ENCODE measurements at regions not wholly inside any gene's neighbourhood (a gene's known extent, or its start where the extent isn't known, plus 50 kb on each side); places are given as distances from the start of the nearest gene placed in this dataset.

- Histone ChIP-seq H3K9me3 (ENCODE audit: low read length) (no peaks in the 10 kb centered on the region), H3K27ac (ENCODE audit: low read depth, low read length) (no peak overlapping the region), H3K9ac (ENCODE audit: low read length) (no peak overlapping the region), H3K4me1 (ENCODE audit: insufficient read depth, low read length) (no peaks in the 10 kb centered on the region), H3K27me3 (ENCODE audit: control insufficient read depth in 1 of 2, insufficient read depth in 2 of 2, low read length in 2 of 2) (no peaks in the 10 kb centered on the region), H3K36me3 (ENCODE audit: insufficient read depth, low read length) (no peaks in the 10 kb centered on the region), H3K4me3 (ENCODE audit: low read depth in 1 of 2, low read length in 2 of 2) (no peak overlapping the region)
These were observed 1219.8 kb upstream of the RAG2 start for GRCh38 chr11:37817727-37818270.

GRCh38 chr11:37812281-37812880 lies 1214.3 kb upstream of the RAG2 start:
- Histone ChIP-seq H3K4me3 (ENCODE audit: low read depth in 1 of 2, low read length in 2 of 2) (no peak overlapping the region), H3K27me3 (ENCODE audit: control insufficient read depth in 1 of 2, insufficient read depth in 2 of 2, low read length in 2 of 2) (no peaks in the 10 kb centered on the region), H3K36me3 (ENCODE audit: insufficient read depth, low read length) (no peaks in the 10 kb centered on the region), H3K4me1 (ENCODE audit: insufficient read depth, low read length) (no peaks in the 10 kb centered on the region), H3K9ac (ENCODE audit: low read length) (no peak overlapping the region), H3K9me3 (ENCODE audit: low read length) (no peaks in the 10 kb centered on the region), H3K27ac (ENCODE audit: low read depth, low read length) (no peak overlapping the region)

GRCh38 chr11:37811349-37811748 lies 1213.3 kb upstream of the RAG2 start:
- no peak overlapping the region for H3K27ac ChIP-seq (ENCODE audit: low read depth, low read length)
- H3K36me3 ChIP-seq (ENCODE audit: insufficient read depth, low read length): no peaks in the 10 kb centered on the region
- H3K4me3 ChIP-seq (ENCODE audit: low read depth in 1 of 2, low read length in 2 of 2): no peak overlapping the region
- no peaks in the 10 kb centered on the region for H3K9me3 ChIP-seq (ENCODE audit: low read length)
- H3K9ac ChIP-seq (ENCODE audit: low read length): no peak overlapping the region
- H3K27me3 ChIP-seq (ENCODE audit: control insufficient read depth in 1 of 2, insufficient read depth in 2 of 2, low read length in 2 of 2): no peaks in the 10 kb centered on the region
- no peaks in the 10 kb centered on the region for H3K4me1 ChIP-seq (ENCODE audit: insufficient read depth, low read length)

GRCh38 chr11:37804666-37805065 lies 1206.6 kb upstream of the RAG2 start:
- H3K4me1 ChIP-seq (ENCODE audit: insufficient read depth, low read length): no peaks in the 10 kb centered on the region
- no peak overlapping the region for H3K9ac ChIP-seq (ENCODE audit: low read length)
- H3K27ac ChIP-seq (ENCODE audit: low read depth, low read length): no peak overlapping the region
- H3K27me3 ChIP-seq (ENCODE audit: control insufficient read depth in 1 of 2, insufficient read depth in 2 of 2, low read length in 2 of 2): no peaks in the 10 kb centered on the region
- H3K4me3 ChIP-seq (ENCODE audit: low read depth in 1 of 2, low read length in 2 of 2): no peak overlapping the region
- H3K36me3 ChIP-seq (ENCODE audit: insufficient read depth, low read length): no peaks in the 10 kb centered on the region
- H3K9me3 ChIP-seq (ENCODE audit: low read length): no peaks in the 10 kb centered on the region

GRCh38 chr11:37788141-37788877 lies 1190.3 kb upstream of the RAG2 start:
- no peaks in the 10 kb centered on the region for H3K4me1 ChIP-seq (ENCODE audit: insufficient read depth, low read length)
- H3K4me3 ChIP-seq (ENCODE audit: low read depth in 1 of 2, low read length in 2 of 2): no peak overlapping the region
- H3K27me3 ChIP-seq (ENCODE audit: control insufficient read depth in 1 of 2, insufficient read depth in 2 of 2, low read length in 2 of 2): no peaks in the 10 kb centered on the region
- H3K27ac ChIP-seq (ENCODE audit: low read depth, low read length): no peak overlapping the region
- no peak overlapping the region for H3K9ac ChIP-seq (ENCODE audit: low read length)
- no peaks in the 10 kb centered on the region for H3K36me3 ChIP-seq (ENCODE audit: insufficient read depth, low read length)
- no peaks in the 10 kb centered on the region for H3K9me3 ChIP-seq (ENCODE audit: low read length)

- H3K27me3 ChIP-seq (ENCODE audit: control insufficient read depth in 1 of 2, insufficient read depth in 2 of 2, low read length in 2 of 2): no peaks in the 10 kb centered on the region
- no peak overlapping the region for H3K27ac ChIP-seq (ENCODE audit: low read depth, low read length)
- no peaks in the 10 kb centered on the region for H3K4me1 ChIP-seq (ENCODE audit: insufficient read depth, low read length)
- no peaks in the 10 kb centered on the region for H3K36me3 ChIP-seq (ENCODE audit: insufficient read depth, low read length)
- no peak overlapping the region for H3K4me3 ChIP-seq (ENCODE audit: low read depth in 1 of 2, low read length in 2 of 2)
- H3K9ac ChIP-seq (ENCODE audit: low read length): no peak overlapping the region
- H3K9me3 ChIP-seq (ENCODE audit: low read length): no peaks in the 10 kb centered on the region
These were observed 1188.2 kb upstream of the RAG2 start for GRCh38 chr11:37786214-37786755.

- H3K9ac ChIP-seq (ENCODE audit: low read length): no peak overlapping the region
- H3K27ac ChIP-seq (ENCODE audit: low read depth, low read length): no peak overlapping the region
- no peaks in the 10 kb centered on the region for H3K27me3 ChIP-seq (ENCODE audit: control insufficient read depth in 1 of 2, insufficient read depth in 2 of 2, low read length in 2 of 2)
- no peaks in the 10 kb centered on the region for H3K36me3 ChIP-seq (ENCODE audit: insufficient read depth, low read length)
- no peak overlapping the region for H3K4me3 ChIP-seq (ENCODE audit: low read depth in 1 of 2, low read length in 2 of 2)
- H3K9me3 ChIP-seq (ENCODE audit: low read length): no peaks in the 10 kb centered on the region
- no peaks in the 10 kb centered on the region for H3K4me1 ChIP-seq (ENCODE audit: insufficient read depth, low read length)
These were observed 1176.4 kb upstream of the RAG2 start for GRCh38 chr11:37774441-37774840.

- Histone ChIP-seq H3K27ac (ENCODE audit: low read depth, low read length) (no peak overlapping the region), H3K4me1 (ENCODE audit: insufficient read depth, low read length) (no peaks in the 10 kb centered on the region), H3K27me3 (ENCODE audit: control insufficient read depth in 1 of 2, insufficient read depth in 2 of 2, low read length in 2 of 2) (no peaks in the 10 kb centered on the region), H3K36me3 (ENCODE audit: insufficient read depth, low read length) (no peaks in the 10 kb centered on the region), H3K4me3 (ENCODE audit: low read depth in 1 of 2, low read length in 2 of 2) (no peak overlapping the region), H3K9me3 (ENCODE audit: low read length) (no peaks in the 10 kb centered on the region), H3K9ac (ENCODE audit: low read length) (no peak overlapping the region)
These were observed 1172.1 kb upstream of the RAG2 start for GRCh38 chr11:37770145-37770544.

GRCh38 chr11:37762079-37762478 lies 1164.0 kb upstream of the RAG2 start:
- H3K9me3 ChIP-seq (ENCODE audit: low read length): no peaks in the 10 kb centered on the region
- no peaks in the 10 kb centered on the region for H3K36me3 ChIP-seq (ENCODE audit: insufficient read depth, low read length)
- no peaks in the 10 kb centered on the region for H3K27me3 ChIP-seq (ENCODE audit: control insufficient read depth in 1 of 2, insufficient read depth in 2 of 2, low read length in 2 of 2)
- no peak overlapping the region for H3K27ac ChIP-seq (ENCODE audit: low read depth, low read length)
- no peaks in the 10 kb centered on the region for H3K4me1 ChIP-seq (ENCODE audit: insufficient read depth, low read length)
- H3K4me3 ChIP-seq (ENCODE audit: low read depth in 1 of 2, low read length in 2 of 2): no peak overlapping the region
- no peak overlapping the region for H3K9ac ChIP-seq (ENCODE audit: low read length)

GRCh38 chr11:37755521-37755920 lies 1157.5 kb upstream of the RAG2 start:
- Histone ChIP-seq H3K27me3 (ENCODE audit: control insufficient read depth in 1 of 2, insufficient read depth in 2 of 2, low read length in 2 of 2) (no peaks in the 10 kb centered on the region), H3K27ac (ENCODE audit: low read depth, low read length) (no peak overlapping the region)

GRCh38 chr11:37748641-37749040 lies 1150.6 kb upstream of the RAG2 start:
- H3K9me3 ChIP-seq (ENCODE audit: low read length): no peaks in the 10 kb centered on the region
- H3K27ac ChIP-seq (ENCODE audit: low read depth, low read length): no peak overlapping the region
- H3K36me3 ChIP-seq (ENCODE audit: insufficient read depth, low read length): no peaks in the 10 kb centered on the region

More at GRCh38 chr11:37755521-37755920, 1157.5 kb upstream of the RAG2 start:
- Histone ChIP-seq H3K36me3 (ENCODE audit: insufficient read depth, low read length) (no peaks in the 10 kb centered on the region), H3K4me3 (ENCODE audit: low read depth in 1 of 2, low read length in 2 of 2) (no peak overlapping the region), H3K9ac (ENCODE audit: low read length) (no peak overlapping the region), H3K9me3 (ENCODE audit: low read length) (no peaks in the 10 kb centered on the region), H3K4me1 (ENCODE audit: insufficient read depth, low read length) (no peaks in the 10 kb centered on the region)

More at GRCh38 chr11:37748641-37749040, 1150.6 kb upstream of the RAG2 start:
- no peaks in the 10 kb centered on the region for H3K27me3 ChIP-seq (ENCODE audit: control insufficient read depth in 1 of 2, insufficient read depth in 2 of 2, low read length in 2 of 2)
- H3K4me3 ChIP-seq (ENCODE audit: low read depth in 1 of 2, low read length in 2 of 2): no peak overlapping the region
- no peaks in the 10 kb centered on the region for H3K4me1 ChIP-seq (ENCODE audit: insufficient read depth, low read length)
- no peak overlapping the region for H3K9ac ChIP-seq (ENCODE audit: low read length)

Data from muscle layer of colon (tissue), 2 donors.